PC-9 (cell line): ENCODE measurements at regions not wholly inside any gene's neighbourhood (a gene's known extent, or its start where the extent isn't known, plus 50 kb on each side); places are given as distances from the start of the nearest gene placed in this dataset.

ENCODE experiments used
- EZH2 ChIP-seq: fragments of 200-600 bp; sonication (generic); IDR thresholded peaks from 2 replicates; pipeline ENCODE4 v1.8.0; 2017; ENCODE audit warnings: antibody characterized with exemption, low read depth
- TF ChIP-seq, protein P1 (sequence below): fragments of 200-600 bp; sonication (generic); conservative IDR thresholded peaks from 2 replicates; pipeline ENCODE4 v1.6.1; 2017; ENCODE audit warnings: mixed run types, antibody characterized with exemption, mild to moderate bottlenecking, moderate library complexity

DNA sequence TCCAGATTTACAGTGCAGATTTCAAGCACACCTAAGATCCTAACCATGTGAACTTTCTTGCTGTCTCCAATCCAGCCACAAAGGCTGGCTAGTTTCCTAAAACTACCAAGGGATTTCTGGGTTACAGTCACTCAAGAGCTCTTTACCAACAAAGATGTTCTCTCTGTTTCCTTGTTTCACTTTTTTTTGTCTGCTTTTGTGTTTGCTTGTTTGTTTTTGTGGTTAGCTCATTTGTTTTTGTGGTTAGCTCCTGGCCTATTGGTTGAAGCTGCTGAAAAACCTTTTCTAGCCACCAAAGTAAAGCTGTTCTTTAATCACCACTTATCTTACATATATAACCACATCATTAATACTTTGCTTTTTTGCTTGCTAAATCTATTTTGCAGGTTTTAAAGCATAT is 642.5 kb upstream of the GALNTL6 start:
- TF ChIP-seq, protein P1, sequence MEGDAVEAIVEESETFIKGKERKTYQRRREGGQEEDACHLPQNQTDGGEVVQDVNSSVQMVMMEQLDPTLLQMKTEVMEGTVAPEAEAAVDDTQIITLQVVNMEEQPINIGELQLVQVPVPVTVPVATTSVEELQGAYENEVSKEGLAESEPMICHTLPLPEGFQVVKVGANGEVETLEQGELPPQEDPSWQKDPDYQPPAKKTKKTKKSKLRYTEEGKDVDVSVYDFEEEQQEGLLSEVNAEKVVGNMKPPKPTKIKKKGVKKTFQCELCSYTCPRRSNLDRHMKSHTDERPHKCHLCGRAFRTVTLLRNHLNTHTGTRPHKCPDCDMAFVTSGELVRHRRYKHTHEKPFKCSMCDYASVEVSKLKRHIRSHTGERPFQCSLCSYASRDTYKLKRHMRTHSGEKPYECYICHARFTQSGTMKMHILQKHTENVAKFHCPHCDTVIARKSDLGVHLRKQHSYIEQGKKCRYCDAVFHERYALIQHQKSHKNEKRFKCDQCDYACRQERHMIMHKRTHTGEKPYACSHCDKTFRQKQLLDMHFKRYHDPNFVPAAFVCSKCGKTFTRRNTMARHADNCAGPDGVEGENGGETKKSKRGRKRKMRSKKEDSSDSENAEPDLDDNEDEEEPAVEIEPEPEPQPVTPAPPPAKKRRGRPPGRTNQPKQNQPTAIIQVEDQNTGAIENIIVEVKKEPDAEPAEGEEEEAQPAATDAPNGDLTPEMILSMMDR: no peak
- TF ChIP-seq EZH2: no peak
